ENCODE measurements at regions not wholly inside any gene's neighbourhood (a gene's known extent, or its start where the extent isn't known, plus 50 kb on each side); places are given as distances from the start of the nearest gene placed in this dataset.

DNA sequence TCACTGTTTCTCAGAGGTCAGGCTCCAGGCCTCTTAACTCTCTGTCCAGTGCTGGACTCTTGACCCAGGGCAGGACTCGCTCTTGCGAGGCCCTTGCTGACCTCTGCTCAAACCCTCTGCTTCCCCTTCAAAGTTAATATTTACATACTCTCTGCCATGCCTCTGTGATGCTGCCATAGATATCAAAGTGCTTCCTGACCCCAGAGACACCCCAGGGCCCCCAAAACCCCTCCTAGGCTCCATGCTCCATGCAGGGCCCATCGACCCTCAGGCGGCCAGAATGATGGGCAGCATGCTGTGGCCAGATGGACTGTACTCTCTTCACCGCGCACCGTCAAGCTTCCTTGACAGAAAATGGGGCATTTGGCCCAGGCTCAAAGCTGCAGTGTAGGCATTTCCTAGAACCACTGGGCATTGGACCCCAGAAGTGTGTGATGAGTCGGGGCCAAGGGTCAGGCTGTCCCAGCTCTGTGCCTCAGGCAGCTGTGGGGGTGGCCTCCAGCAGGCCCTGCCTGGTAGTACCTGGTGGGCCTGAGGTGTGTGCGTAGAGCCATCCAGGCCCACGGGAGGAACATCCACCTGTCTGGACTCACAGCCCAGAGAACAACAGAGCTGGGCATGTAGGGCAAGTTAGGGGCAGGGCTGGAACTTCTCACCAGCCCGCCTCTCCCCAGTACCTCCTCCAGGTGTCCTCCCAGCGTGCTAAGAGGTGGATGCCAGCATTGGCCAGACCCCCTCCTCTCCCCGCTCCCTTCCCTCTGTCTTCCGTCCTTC, 142.8 kb downstream of the VEGFA start:
- intact Hi-C loops (cut with DNase I) = no loop called here
- no peak for TF ChIP-seq CTCF (IDR thresholded peaks at IDR 0.05)
- H3K4me1 ChIP-seq = peaks cover 10% of the 10 kb centered on the region
- 85 to 92% (median 86%) methylated on average over 14 of the region's 14 CpGs for WGBS, 3 donors
- H3K27me3 ChIP-seq (ENCODE audit: insufficient read depth in 3 of 3, low read length in 2 of 3) = no peaks in the 10 kb centered on the region
- no peak overlapping the region for H3K4me3 ChIP-seq
- no peak overlapping the region for H3K27ac ChIP-seq
- no peak for ATAC-seq
- no peaks in the 10 kb centered on the region for H3K9me3 ChIP-seq
- peak in 1 of 2 donors; percentile 46 for DNase-seq
- no peaks in the 10 kb centered on the region for H3K36me3 ChIP-seq (ENCODE audit: insufficient read depth in 1 of 2, low read depth in 1 of 2)

DNA sequence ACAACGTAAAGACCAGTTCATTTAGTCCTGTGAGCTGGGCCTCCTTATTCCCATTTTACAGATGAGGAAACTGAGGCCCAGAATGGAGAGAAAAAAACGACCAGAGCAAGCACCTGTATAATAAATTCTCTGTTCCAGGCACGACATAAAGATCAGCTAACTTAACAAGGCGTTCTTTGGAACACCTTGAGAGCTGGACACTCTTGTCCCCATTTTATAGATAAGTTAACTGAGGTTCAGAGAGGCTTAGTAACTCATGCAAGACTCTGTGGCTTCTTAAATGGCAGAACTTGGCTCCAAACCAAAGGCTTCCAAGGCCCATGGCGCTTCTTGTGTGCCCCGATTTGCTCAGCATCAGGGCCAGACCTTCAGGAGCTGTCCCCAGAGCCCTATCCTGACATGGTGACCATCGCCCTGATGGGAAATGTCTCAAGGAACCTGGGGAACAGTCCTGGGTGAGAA, 142.1 kb downstream of the VEGFA start:
- no peak for TF ChIP-seq CTCF (IDR thresholded peaks at IDR 0.05)
- peaks cover 6% of the 10 kb centered on the region for H3K4me1 ChIP-seq
- H3K4me3 ChIP-seq = no peak overlapping the region
- H3K36me3 ChIP-seq (ENCODE audit: insufficient read depth in 1 of 2, low read depth in 1 of 2) = no peaks in the 10 kb centered on the region
- no peak overlapping the region for H3K27ac ChIP-seq
- WGBS, 3 donors = 88 to 90% (median 89%) methylated on average over 7 of the region's 7 CpGs
- no peaks in the 10 kb centered on the region for H3K9me3 ChIP-seq
- intact Hi-C loops (cut with DNase I) = no loop called here
- no peak for ATAC-seq
- no peak for DNase-seq
- no peaks in the 10 kb centered on the region for H3K27me3 ChIP-seq (ENCODE audit: insufficient read depth in 3 of 3, low read length in 2 of 3)

DNA sequence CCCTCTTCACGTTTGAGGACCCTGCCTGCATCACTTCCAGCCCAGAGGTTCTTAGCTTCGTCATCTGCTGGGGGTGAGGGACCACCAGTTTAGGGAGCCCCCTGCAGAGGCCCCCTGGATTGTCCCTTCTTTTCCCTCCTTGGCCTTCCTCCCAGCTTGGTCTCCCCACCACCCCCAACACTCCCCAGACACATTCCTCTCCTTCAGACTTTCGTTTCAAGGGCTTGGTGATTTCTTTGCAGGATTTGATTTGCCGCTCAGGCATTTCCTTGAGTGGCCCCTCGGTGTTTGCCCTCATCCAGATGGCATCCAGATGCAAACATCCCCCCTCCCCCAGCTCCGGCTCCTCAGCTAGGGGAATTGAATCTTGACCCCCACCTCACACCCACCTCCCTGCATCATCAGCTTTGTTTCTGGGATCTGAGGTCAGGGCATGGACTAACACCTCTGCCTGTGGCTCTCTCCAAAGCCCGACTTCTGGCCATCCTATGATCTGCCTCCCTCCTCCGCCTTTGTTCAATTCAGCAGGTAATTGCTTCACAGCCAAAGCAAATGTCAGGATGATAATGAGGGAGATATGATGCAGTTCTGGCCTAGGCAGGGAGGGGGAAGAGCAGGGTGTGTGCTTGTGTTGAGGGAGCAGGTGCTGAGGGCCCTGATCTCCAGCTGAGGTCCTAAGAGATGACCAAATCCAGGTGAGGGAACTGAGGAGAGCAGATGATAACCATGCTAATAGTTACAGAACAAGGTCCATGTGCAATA, 141.5 kb downstream of the VEGFA start:
- DNase-seq (peak in 1 of 2 donors; percentile 6), ATAC-seq (no peak)
- Histone ChIP-seq H3K9me3 (no peaks in the 10 kb centered on the region), H3K27ac (no peak overlapping the region), H3K27me3 (ENCODE audit: insufficient read depth in 3 of 3, low read length in 2 of 3) (no peaks in the 10 kb centered on the region), H3K4me1 (no peaks in the 10 kb centered on the region), H3K4me3 (no peak overlapping the region), H3K36me3 (ENCODE audit: insufficient read depth in 1 of 2, low read depth in 1 of 2) (no peaks in the 10 kb centered on the region)
- WGBS, 3 donors = 77 to 81% (median 78%) methylated on average over 8 of the region's 8 CpGs
- TF ChIP-seq CTCF (IDR thresholded peaks at IDR 0.05) = no peak
- intact Hi-C loops (cut with DNase I) = no loop called here

GRCh38 chr6:43910638-43911353, 140.8 kb downstream of the VEGFA start:
- DNase-seq = peak in 1 of 2 donors; percentile 22
- H3K36me3 ChIP-seq (ENCODE audit: insufficient read depth in 1 of 2, low read depth in 1 of 2) = no peaks in the 10 kb centered on the region
- intact Hi-C loops (cut with DNase I) = no loop called here
- H3K9me3 ChIP-seq = no peaks in the 10 kb centered on the region
- ATAC-seq = no peak
- TF ChIP-seq CTCF (IDR thresholded peaks at IDR 0.05) = no peak
- no peak overlapping the region for H3K4me3 ChIP-seq
- WGBS, 3 donors = 68 to 72% (median 70%) methylated on average over 6 of the region's 6 CpGs
- no peak overlapping the region for H3K27ac ChIP-seq
- no peaks in the 10 kb centered on the region for H3K4me1 ChIP-seq
- H3K27me3 ChIP-seq (ENCODE audit: insufficient read depth in 3 of 3, low read length in 2 of 3) = no peaks in the 10 kb centered on the region
